Gastrocnemius medialis (tissue), 4 donors: ENCODE measurements at regions not wholly inside any gene's neighbourhood (a gene's known extent, or its start where the extent isn't known, plus 50 kb on each side); places are given as distances from the start of the nearest gene placed in this dataset.
"Not testable (repeated sequence)": the region's sequence is repeated elsewhere in the genome, so short reads cannot be mapped to it uniquely, and the experiment has no call there.

Experiments
- ATAC-seq, 2 donors: fragments of 150-250 bp; one replicate each; pipeline ENCODE4 v1.9.1; 2016
- DNase-seq, 2 donors: peaks; one replicate each; pipeline ENCODE4 v3.0.0-alpha.2; 2019
- H3K27ac ChIP-seq, 4 donors: fragments of 200-600 bp; sonication (generic); 1 replicate in 1 of 4; 2 replicates in 3 of 4; pipeline ENCODE4 v1.5.1; 2016 to 2018; ENCODE audit warnings: mild to moderate bottlenecking in 2 of 4, moderate library complexity in 1 of 4
- H3K27me3 ChIP-seq, 3 donors: fragments of 200-600 bp; sonication (generic) in 2 of 3; 1 replicate in 1 of 3; 2 replicates in 2 of 3; pipeline versions ENCODE4 v1.5.1 to v1.6.0; 2016 to 2019; ENCODE audit warnings: mild to moderate bottlenecking in 1 of 3, moderate library complexity in 1 of 3
- H3K36me3 ChIP-seq, 2 donors: fragments of 200-600 bp; sonication (generic) in 1 of 2; one replicate each; pipeline ENCODE4 v1.5.1; 2017 to 2018
- H3K4me1 ChIP-seq, 2 donors: fragments of 200-600 bp; sonication (generic) in 1 of 2; one replicate each; pipeline ENCODE4 v1.5.1; 2016 to 2017; ENCODE audit warnings: mild to moderate bottlenecking in 2 of 2
- H3K4me3 ChIP-seq, 4 donors: fragments of 200-600 bp; sonication (generic) in 3 of 4; 1 replicate in 1 of 4; 2 replicates in 3 of 4; pipeline ENCODE4 v1.5.1; 2016 to 2019; ENCODE audit warnings: mild to moderate bottlenecking in 2 of 4
- H3K9me3 ChIP-seq, 3 donors: fragments of 200-600 bp; sonication (generic) in 2 of 3; 1 replicate in 1 of 3; 2 replicates in 2 of 3; pipeline ENCODE4 v1.5.1; 2016 to 2019
- POLR2A ChIP-seq, 2 donors: fragments of 450-650 bp; IDR thresholded peaks; one replicate each; pipeline ENCODE4 v1.6.1; 2017; ENCODE audit warnings: antibody characterized with exemption in 2 of 2, mild to moderate bottlenecking in 2 of 2, moderate library complexity in 2 of 2
- in situ Hi-C, 4 donors: fragments of 200-750 bp; cut with MboI; loops; one replicate each; pipeline versions ENCODE4 v1.15.0 to v1.8.0; 2017; ENCODE audit warnings: low sequenced_read_pairs in 4 of 4
- intact Hi-C: fragments of 100-400 bp; cut with DNase I; formaldehyde crosslinking; loops from one replicate; pipeline ENCODE4 v1.15.1; 2023; ENCODE audit warnings: low total_unique reads
- TF ChIP-seq, protein P1 (sequence below), 5 experiments: fragments of 450-650 bp in 3 of 5; fragments of 200-600 bp in 2 of 5; sonication (generic) in 2 of 5; IDR thresholded peaks in 4 of 5; conservative IDR thresholded peaks in 1 of 5; 1 replicate in 4 of 5; 2 replicates in 1 of 5; pipeline ENCODE4 v1.5.1; 2016 to 2019; ENCODE audit warnings: antibody characterized with exemption in 5 of 5, mild to moderate bottlenecking in 3 of 5, moderate library complexity in 3 of 5

DNA sequence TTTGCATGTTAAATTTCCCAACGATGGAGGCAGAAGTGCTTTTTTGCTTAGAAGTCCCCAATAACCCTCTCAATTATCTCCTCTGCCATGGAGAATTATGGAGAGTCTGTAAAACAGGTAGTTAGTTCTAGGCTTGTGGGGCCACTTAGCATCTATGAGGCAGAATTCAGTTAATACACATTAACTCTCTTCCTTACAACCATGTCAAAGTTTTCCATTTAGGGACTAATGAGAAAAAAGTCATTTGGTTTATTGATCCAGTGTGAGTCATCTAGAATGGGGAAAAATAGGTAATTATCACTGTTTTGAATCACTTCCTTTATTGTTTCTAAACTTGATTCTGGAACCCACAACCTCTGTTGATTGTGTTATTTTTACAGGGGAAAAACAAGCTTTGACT lies 229.1 kb upstream of the COX10 start:
- ATAC-seq (no peak), DNase-seq (no peak)
- in situ Hi-C loops (no loop called here), intact Hi-C loops (no loop called here)
- no peak for TF ChIP-seq POLR2A (IDR thresholded peaks at IDR 0.05)
- TF ChIP-seq, protein P1, sequence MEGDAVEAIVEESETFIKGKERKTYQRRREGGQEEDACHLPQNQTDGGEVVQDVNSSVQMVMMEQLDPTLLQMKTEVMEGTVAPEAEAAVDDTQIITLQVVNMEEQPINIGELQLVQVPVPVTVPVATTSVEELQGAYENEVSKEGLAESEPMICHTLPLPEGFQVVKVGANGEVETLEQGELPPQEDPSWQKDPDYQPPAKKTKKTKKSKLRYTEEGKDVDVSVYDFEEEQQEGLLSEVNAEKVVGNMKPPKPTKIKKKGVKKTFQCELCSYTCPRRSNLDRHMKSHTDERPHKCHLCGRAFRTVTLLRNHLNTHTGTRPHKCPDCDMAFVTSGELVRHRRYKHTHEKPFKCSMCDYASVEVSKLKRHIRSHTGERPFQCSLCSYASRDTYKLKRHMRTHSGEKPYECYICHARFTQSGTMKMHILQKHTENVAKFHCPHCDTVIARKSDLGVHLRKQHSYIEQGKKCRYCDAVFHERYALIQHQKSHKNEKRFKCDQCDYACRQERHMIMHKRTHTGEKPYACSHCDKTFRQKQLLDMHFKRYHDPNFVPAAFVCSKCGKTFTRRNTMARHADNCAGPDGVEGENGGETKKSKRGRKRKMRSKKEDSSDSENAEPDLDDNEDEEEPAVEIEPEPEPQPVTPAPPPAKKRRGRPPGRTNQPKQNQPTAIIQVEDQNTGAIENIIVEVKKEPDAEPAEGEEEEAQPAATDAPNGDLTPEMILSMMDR (IDR thresholded peaks at IDR 0.05 in 4 of 5, conservative IDR thresholded peaks at IDR 0.05 in 1 of 5) = no peak
- H3K9me3 ChIP-seq = no peaks in the 10 kb centered on the region
- H3K4me3 ChIP-seq = no peak overlapping the region
- H3K4me1 ChIP-seq = no peaks in the 10 kb centered on the region
- H3K27me3 ChIP-seq = no peaks in the 10 kb centered on the region
- no peaks in the 10 kb centered on the region for H3K36me3 ChIP-seq
- no peak overlapping the region for H3K27ac ChIP-seq

DNA sequence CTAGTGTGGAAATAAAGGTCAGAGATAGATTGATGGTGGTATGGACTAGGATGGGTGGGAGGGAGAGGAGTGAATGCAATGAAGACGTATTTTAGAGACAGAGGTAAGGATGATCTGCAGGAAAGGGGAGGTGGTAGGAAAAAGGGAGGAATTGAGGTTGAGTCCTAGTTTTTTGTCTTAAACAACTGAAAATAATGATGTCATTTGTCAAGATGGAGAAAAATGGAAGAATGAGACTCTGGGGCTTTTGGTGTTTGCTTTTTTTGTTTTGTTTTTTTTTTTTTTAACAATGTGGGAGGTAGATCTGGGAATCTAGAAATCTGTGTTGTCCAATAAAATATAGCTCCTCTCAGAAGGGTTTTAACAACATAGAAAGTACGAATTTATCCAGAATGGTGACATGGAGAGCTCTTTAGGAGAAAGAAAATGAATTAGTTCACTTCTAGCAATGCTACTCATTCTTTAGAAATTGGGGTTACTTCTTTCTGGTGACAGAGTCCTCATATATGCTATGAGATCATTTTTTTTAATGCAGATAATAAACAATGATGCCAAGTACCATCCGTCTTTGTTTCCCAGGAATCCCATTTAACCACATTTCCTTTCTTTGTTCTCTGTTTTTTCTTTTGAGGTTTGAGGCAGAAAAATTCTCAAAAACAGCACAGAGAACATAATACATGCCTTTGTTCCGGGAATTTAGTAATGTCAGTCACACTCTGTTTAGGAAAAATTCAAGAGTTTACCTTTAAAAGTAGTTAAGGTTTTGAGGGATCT lies 225.3 kb upstream of the COX10 start:
- TF ChIP-seq, protein P1 (IDR thresholded peaks at IDR 0.05 in 4 of 5, conservative IDR thresholded peaks at IDR 0.05 in 1 of 5) = no peak
- no peak for TF ChIP-seq POLR2A (IDR thresholded peaks at IDR 0.05)
- no peaks in the 10 kb centered on the region for H3K9me3 ChIP-seq
- no peaks in the 10 kb centered on the region for H3K4me1 ChIP-seq
- DNase-seq = no peak
- no peak overlapping the region for H3K4me3 ChIP-seq
- no peaks in the 10 kb centered on the region for H3K36me3 ChIP-seq
- H3K27me3 ChIP-seq = no peaks in the 10 kb centered on the region
- intact Hi-C loops (no loop called here), in situ Hi-C loops (no loop called here)
- no peak overlapping the region for H3K27ac ChIP-seq
- no peak for ATAC-seq

DNA sequence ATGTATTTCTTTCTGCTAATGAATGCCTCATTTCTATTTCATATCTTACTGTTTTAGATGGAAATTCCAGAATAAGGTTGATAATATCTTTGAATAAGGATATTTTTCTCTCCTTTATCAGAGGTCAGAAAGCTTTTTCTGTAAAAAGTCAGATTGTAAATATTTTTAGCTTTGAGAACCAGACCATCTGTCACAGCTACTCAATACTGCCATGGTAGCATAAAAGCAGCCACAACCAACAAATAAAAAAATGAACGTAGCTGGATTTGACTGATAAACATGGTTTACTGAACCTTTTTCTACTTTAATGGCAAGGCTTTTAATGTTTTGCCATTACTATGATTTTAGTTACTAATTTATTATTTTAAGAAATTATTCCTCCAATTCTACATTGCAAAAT lies 217.4 kb upstream of the COX10 start:
- in situ Hi-C loops = no loop called here
- intact Hi-C loops = no loop called here

DNA sequence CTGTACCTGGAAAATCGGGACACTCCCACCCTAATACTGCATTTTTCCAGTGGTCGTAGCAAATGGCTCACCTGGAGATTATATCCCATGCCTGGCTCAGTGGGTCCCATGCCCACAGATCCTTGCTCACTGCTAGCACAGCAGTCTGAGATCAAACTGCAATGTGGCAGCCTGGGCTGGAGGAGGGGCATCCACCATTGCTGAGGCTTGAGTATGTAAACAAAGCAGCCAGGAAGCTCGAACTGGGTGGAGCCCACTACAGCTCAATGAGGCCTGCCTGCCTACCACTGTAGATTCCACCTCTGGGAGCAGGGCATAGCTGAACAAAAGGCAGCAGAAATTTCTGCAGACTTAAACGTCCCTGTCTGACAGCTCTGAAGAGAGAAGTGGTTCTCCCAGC lies 213.6 kb upstream of the COX10 start:
- DNase-seq, H3K27ac ChIP-seq, intact Hi-C loops, ATAC-seq, H3K4me3 ChIP-seq, in situ Hi-C loops, H3K4me1 ChIP-seq, H3K36me3 ChIP-seq, H3K9me3 ChIP-seq, H3K27me3 ChIP-seq: not testable (repeated sequence)

More for the DNA sequence above, 217.4 kb upstream of the COX10 start:
- H3K4me1 ChIP-seq = no peaks in the 10 kb centered on the region
- no peaks in the 10 kb centered on the region for H3K36me3 ChIP-seq
- DNase-seq (no peak), ATAC-seq (no peak)
- H3K4me3 ChIP-seq = no peak overlapping the region
- TF ChIP-seq, protein P1 (IDR thresholded peaks at IDR 0.05 in 4 of 5, conservative IDR thresholded peaks at IDR 0.05 in 1 of 5) = no peak
- TF ChIP-seq POLR2A (IDR thresholded peaks at IDR 0.05) = no peak
- no peaks in the 10 kb centered on the region for H3K9me3 ChIP-seq
- no peak overlapping the region for H3K27ac ChIP-seq
- H3K27me3 ChIP-seq = no peaks in the 10 kb centered on the region

DNA sequence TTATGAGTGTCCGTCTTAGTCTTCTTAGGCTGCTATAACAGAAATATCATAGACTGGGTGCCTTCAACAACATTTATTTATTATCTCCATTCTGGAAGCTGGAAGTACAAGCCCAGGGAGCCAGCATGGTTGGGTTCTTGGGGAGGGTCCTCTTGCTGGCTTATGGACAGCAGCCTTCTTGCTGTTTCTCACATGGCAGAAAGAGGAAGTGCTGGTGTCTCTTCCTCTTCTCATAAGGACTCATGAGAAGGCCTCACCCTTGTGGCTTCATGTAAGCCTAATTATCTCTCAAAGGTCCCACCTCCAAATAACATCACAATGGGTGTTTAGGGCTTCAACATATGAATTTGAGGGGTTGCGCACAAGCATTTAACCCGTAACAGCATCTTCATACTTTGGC lies 207.0 kb upstream of the COX10 start:
- Histone ChIP-seq H3K4me1 (no peaks in the 10 kb centered on the region), H3K27me3 (no peaks in the 10 kb centered on the region), H3K9me3 (no peaks in the 10 kb centered on the region), H3K27ac (no peak overlapping the region), H3K36me3 (no peaks in the 10 kb centered on the region), H3K4me3 (no peak overlapping the region)
- DNase-seq = no peak
- ATAC-seq = no peak
- in situ Hi-C loops = no loop called here
- TF ChIP-seq POLR2A (IDR thresholded peaks at IDR 0.05) = no peak
- TF ChIP-seq, protein P1 (IDR thresholded peaks at IDR 0.05 in 4 of 5, conservative IDR thresholded peaks at IDR 0.05 in 1 of 5) = no peak
- intact Hi-C loops = no loop called here
